Testis (tissue), 2 donors: ENCODE measurements at regions not wholly inside any gene's neighbourhood (a gene's known extent, or its start where the extent isn't known, plus 50 kb on each side); places are given as distances from the start of the nearest gene placed in this dataset.

ENCODE experiments used
- POLR2A ChIP-seq: fragments of 450-650 bp; IDR thresholded peaks from one replicate; pipeline ENCODE4 v1.6.1; 2017; ENCODE audit warnings: antibody characterized with exemption, mild to moderate bottlenecking, moderate library complexity
- TF ChIP-seq, protein P1 (sequence below), 3 experiments: fragments of 450-650 bp in 2 of 3; fragments of 200-600 bp in 1 of 3; sonication (generic) in 1 of 3; IDR thresholded peaks; one replicate each; pipeline ENCODE4 v1.5.1; 2016 to 2019; ENCODE audit warnings: antibody characterized with exemption in 3 of 3, mild to moderate bottlenecking in 2 of 3, moderate library complexity in 1 of 3

DNA sequence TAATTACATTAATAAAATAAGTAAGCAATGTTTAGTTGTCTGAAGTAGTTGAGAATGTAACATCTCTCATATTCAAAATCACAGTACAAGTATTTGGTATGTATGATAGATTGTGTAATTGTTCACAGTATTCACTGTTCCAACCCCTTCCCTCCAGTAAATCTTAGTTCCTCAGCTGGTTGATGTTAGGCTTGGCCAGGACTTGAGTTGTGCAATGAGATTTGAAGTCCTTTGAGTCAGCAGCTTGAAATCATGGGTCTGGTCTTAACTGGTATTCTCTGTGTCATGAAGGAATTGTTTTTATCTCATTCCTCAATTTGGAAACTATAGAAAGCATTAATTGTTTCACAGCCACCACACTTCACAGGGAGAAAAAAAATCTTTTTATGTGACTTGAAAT lies 477.1 kb downstream of the FSCB start:
- TF ChIP-seq, protein P1, sequence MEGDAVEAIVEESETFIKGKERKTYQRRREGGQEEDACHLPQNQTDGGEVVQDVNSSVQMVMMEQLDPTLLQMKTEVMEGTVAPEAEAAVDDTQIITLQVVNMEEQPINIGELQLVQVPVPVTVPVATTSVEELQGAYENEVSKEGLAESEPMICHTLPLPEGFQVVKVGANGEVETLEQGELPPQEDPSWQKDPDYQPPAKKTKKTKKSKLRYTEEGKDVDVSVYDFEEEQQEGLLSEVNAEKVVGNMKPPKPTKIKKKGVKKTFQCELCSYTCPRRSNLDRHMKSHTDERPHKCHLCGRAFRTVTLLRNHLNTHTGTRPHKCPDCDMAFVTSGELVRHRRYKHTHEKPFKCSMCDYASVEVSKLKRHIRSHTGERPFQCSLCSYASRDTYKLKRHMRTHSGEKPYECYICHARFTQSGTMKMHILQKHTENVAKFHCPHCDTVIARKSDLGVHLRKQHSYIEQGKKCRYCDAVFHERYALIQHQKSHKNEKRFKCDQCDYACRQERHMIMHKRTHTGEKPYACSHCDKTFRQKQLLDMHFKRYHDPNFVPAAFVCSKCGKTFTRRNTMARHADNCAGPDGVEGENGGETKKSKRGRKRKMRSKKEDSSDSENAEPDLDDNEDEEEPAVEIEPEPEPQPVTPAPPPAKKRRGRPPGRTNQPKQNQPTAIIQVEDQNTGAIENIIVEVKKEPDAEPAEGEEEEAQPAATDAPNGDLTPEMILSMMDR (IDR thresholded peaks at IDR 0.05): no peak
- no peak for TF ChIP-seq POLR2A
